ENCODE measurements at regions not wholly inside any gene's neighbourhood (a gene's known extent, or its start where the extent isn't known, plus 50 kb on each side); places are given as distances from the start of the nearest gene placed in this dataset.
"Not testable (repeated sequence)": the region's sequence is repeated elsewhere in the genome, so short reads cannot be mapped to it uniquely, and the experiment has no call there.

DNA sequence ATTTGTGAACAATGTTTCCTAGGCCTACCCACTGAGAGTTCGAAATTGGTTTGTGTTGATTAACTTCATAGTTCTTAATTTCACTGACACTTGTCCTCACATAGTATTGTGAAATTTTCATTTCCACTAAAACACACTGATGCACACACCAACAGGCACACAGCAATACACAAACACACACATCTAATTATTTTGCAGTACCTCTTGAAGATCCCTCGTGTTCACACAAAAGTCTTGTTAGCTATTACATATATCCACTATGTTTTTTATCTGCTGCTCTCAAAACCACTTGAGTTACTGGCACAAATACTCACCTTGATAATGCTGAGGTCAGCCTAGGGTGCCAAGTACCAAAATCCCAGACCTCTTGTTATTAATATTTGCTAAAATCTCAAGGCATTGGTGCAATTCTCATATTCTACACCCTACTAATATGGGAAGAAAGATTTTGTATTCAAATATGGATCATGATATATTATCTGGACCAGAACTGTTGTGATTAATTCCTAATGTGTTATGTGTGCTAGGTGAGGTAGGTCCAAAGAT is 767.4 kb upstream of the CDH10 start:
- H3K4me3 ChIP-seq (ENCODE audit: low read depth, low read length), result no peak overlapping the region
- TF ChIP-seq, protein P1, sequence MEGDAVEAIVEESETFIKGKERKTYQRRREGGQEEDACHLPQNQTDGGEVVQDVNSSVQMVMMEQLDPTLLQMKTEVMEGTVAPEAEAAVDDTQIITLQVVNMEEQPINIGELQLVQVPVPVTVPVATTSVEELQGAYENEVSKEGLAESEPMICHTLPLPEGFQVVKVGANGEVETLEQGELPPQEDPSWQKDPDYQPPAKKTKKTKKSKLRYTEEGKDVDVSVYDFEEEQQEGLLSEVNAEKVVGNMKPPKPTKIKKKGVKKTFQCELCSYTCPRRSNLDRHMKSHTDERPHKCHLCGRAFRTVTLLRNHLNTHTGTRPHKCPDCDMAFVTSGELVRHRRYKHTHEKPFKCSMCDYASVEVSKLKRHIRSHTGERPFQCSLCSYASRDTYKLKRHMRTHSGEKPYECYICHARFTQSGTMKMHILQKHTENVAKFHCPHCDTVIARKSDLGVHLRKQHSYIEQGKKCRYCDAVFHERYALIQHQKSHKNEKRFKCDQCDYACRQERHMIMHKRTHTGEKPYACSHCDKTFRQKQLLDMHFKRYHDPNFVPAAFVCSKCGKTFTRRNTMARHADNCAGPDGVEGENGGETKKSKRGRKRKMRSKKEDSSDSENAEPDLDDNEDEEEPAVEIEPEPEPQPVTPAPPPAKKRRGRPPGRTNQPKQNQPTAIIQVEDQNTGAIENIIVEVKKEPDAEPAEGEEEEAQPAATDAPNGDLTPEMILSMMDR (IDR thresholded peaks at IDR 0.05; ENCODE audit: insufficient read depth, low read depth, low read length, missing control alignments), result no peak

DNA sequence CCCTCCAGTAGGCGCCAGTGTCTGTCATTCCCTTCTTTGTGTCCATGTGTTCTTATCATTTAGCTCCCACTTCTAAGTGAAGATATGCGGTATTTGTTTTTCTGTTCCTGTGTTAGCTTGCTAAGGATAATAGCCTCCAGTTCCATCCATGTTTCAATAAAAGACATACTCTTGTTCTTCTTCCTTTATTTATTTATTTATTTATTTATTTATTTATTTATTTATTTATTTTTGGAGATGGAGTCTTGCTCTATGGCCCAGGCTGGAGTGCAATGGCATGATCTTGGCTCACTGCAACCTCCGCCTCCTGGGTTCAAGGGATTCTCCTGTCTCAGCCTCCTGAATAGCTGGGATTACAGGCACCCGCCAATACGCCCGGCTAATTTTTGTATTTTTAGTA is 762.6 kb upstream of the CDH10 start:
- not testable (repeated sequence) for H3K4me3 ChIP-seq (ENCODE audit: low read depth, low read length); DNase-seq (ENCODE audit: low read depth)

More for the DNA sequence above, 767.4 kb upstream of the CDH10 start:
- DNase-seq (ENCODE audit: low read depth), result no peak

DNA sequence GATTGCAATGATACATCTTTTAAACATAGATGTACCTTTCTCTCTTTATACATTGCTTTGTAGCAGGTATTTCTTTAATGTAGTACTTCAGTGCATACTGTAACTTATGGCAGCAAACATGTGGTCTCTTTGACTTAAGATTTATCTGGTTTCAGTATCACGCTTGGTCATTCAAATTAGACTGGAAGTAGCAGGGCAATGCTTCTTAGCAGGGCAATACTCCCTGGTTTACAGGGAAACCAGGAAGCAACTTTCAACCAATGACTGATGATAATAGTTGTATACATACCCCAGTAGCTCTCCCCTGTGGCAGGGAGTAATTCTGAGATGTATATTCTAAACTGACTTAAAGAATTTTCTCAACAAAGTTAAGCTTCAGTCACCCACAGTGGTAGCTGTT is 761.1 kb upstream of the CDH10 start:
- TF ChIP-seq, protein P1 (IDR thresholded peaks at IDR 0.05; ENCODE audit: insufficient read depth, low read depth, low read length, missing control alignments), result no peak
- DNase-seq (ENCODE audit: low read depth), result no peak
- H3K4me3 ChIP-seq (ENCODE audit: low read depth, low read length), result no peak overlapping the region

DNA sequence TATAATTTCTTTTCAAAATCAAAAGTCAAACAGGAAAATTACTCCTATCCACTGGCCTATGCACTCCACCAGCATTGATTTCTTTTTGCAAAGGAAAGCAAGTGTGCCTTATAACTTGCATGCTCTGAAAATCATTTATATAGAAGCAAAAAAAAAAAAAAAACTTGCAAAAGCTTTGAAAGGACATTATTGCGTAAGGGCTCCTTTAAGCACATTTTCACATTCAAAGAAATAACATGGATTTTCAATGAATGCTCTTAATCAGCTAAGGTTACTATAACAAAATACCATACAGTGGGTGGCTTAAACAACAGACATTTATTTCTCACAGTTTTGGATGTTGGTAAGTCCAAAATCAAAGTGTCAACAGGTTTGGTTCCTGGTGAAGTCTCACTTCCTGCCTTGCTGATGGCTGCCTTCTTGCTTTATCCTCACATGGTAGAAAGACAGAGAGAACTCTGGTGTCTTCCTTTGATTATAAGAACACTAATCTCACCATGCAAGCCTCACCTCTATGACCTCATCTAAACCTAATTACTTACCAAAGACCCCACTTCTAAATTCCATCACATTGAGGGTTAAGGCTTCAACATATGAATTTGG is 755.2 kb upstream of the CDH10 start:
- TF ChIP-seq, protein P1 (IDR thresholded peaks at IDR 0.05; ENCODE audit: insufficient read depth, low read depth, low read length, missing control alignments), result no peak
- H3K4me3 ChIP-seq (ENCODE audit: low read depth, low read length), result no peak overlapping the region
- DNase-seq (ENCODE audit: low read depth), result no peak

DNA sequence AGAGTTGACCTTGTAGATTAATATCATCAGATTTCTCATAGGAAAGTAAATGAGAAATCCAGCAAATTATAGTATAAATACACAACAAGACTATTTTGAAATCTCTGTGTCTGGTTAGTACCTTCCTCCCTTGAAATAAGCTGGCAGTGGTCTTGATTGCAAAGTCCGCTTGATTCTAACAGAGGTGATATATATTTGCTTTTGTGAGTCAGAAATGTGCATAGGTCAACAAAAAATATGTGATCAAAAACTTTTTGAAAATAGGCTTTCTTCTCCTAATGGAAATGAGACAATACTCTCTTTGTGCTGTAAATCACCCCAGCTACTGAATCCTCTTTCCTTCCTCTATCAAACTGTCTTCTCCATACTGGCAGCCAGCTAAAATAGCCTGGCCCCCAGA is 749.2 kb upstream of the CDH10 start:
- TF ChIP-seq, protein P1 (IDR thresholded peaks at IDR 0.05; ENCODE audit: insufficient read depth, low read depth, low read length, missing control alignments), result no peak
- no peak overlapping the region for H3K4me3 ChIP-seq (ENCODE audit: low read depth, low read length)
- no peak for DNase-seq (ENCODE audit: low read depth)

DNA sequence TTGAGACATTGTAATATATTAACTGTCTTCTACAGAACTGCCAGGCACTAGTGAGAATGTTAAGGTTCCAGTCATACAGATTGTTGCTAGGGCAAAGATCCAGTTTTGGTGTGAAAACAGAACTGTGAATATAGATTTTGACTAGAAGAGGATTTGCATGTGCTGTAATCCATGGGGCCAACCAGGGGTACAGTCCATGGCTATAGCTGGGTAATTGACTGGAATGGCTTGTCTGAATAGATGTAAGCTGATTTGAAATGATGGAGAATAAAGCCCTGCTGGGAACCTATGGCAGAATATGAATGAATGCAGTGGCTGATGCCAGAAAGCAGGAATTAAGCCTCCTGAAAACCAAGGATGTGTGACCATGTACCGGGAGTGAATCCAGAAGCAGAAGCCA is 748.5 kb upstream of the CDH10 start:
- no peak overlapping the region for H3K4me3 ChIP-seq (ENCODE audit: low read depth, low read length)
- TF ChIP-seq, protein P1 (IDR thresholded peaks at IDR 0.05; ENCODE audit: insufficient read depth, low read depth, low read length, missing control alignments), result no peak
- no peak for DNase-seq (ENCODE audit: low read depth)

DNA sequence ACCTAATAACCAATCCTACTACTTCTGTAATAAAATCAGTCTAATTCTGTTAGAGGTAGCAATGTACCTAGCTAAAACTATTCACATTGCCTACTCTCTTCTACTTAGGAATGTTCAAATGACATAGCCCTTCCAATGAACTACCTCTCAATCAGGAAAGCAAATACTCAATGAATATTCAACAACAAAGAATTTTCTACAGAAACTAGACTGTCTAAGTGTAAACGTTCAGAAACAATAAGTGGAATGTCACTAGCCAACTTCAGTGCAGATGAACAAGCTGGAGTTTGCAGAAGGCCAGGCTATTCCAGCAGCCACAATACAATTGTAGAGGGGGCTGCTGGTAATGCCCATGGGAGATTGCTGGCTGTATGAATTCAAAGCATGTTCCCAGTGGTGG is 743.2 kb upstream of the CDH10 start:
- no peak overlapping the region for H3K4me3 ChIP-seq (ENCODE audit: low read depth, low read length)
- DNase-seq (ENCODE audit: low read depth), result no peak
- TF ChIP-seq, protein P1 (IDR thresholded peaks at IDR 0.05; ENCODE audit: insufficient read depth, low read depth, low read length, missing control alignments), result no peak
